ENCODE measurements at regions not wholly inside any gene's neighbourhood (a gene's known extent, or its start where the extent isn't known, plus 50 kb on each side); places are given as distances from the start of the nearest gene placed in this dataset.

DNA sequence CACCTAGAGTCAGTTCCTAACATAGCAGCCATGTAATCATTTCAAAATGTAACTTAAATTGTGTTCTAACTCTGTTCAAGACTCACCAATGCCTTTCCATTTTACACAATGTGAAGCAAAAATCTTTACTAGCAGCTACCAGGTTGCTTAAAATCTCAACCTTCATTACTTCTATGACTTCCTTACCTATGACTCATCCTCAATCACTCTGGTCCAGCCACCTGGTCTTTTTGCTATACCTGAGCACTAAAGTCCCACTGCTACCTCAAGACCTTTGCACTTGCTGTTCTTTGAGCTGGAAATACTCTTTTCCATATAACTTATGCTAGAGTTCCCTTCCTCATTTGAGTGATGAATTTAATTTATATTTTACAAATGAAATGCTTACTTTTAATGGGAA, 993.2 kb downstream of the NTRK3 start:
- TF ChIP-seq POLR2AphosphoS5 (IDR thresholded peaks at IDR 0.05; ENCODE audit: low read depth), result no peak
- TF ChIP-seq, protein P1, sequence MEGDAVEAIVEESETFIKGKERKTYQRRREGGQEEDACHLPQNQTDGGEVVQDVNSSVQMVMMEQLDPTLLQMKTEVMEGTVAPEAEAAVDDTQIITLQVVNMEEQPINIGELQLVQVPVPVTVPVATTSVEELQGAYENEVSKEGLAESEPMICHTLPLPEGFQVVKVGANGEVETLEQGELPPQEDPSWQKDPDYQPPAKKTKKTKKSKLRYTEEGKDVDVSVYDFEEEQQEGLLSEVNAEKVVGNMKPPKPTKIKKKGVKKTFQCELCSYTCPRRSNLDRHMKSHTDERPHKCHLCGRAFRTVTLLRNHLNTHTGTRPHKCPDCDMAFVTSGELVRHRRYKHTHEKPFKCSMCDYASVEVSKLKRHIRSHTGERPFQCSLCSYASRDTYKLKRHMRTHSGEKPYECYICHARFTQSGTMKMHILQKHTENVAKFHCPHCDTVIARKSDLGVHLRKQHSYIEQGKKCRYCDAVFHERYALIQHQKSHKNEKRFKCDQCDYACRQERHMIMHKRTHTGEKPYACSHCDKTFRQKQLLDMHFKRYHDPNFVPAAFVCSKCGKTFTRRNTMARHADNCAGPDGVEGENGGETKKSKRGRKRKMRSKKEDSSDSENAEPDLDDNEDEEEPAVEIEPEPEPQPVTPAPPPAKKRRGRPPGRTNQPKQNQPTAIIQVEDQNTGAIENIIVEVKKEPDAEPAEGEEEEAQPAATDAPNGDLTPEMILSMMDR (conservative IDR thresholded peaks at IDR 0.05; ENCODE audit: low read depth in 2 of 2), result no peak
